LoVo (cell line): ENCODE measurements at regions not wholly inside any gene's neighbourhood (a gene's known extent, or its start where the extent isn't known, plus 50 kb on each side); places are given as distances from the start of the nearest gene placed in this dataset.

Experiments
- DNase-seq: peaks from one replicate; pipeline ENCODE4 v3.0.0-alpha.2; 2016; ENCODE audit warnings: low spot score

- DNase-seq, result no peak
Measured at GRCh38 chr4:81881855-81882621, 410.3 kb upstream of the RASGEF1B start.

GRCh38 chr4:81876106-81876505, 404.4 kb upstream of the RASGEF1B start:
- DNase-seq, result no peak

DNA sequence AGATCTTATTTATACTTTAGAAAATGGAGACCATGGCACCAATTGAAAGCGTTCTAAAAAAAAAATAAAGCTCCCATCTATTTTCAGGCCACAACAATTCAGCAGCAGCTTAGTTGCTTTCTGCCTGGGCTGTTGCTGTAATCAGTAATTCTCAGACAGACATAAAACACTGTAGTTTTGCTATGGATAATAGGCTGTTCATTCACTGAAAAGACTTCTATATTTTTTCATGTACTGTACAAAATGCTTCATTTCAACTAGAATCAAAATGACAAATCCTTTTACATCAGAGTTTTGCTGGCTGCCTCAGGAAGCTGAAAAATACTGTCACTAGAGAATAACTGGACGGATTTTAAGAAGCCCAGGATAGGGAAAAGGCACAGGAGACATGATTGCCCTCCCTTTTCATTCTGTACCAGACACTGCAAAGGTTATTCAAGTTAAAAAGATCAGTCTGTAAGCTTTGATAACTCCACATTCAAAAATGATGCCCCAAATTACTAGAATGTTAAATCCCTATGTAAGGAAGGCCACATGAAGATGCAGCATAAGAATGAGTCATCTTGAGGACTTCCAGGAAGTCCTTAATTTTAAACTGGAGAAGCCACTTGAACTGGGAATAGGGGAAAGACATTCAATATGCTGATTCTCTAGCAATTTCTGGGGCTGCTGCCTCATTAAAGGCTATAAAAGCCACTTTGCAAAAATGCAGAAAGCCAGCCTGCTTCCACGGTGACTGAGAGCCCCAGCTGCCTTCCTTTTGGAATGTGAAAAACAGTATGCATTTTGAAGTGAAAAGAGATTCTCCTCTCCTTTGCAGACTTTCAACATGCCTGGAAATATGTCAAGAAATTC, 403.2 kb upstream of the RASGEF1B start:
- DNase-seq, result no peak

DNA sequence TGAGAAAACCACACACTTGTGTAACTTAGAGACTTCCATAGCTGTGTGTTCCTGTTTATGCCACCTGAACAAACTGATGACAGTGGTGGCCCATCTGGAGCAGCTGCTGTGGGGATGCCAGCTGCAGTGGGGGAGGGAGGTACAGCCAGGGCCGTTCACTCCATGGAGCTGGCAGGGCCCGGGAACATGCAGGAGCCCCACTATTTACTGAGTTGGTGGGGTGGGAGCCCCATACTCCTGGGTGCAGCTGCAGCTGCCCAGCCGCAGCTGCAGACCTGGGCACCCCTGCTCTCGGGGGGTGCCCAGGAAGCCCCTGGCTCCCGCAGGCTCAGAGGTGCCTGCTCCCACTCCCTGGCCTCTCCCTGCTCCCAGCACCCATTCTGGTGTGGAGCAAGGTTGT, 398.6 kb upstream of the RASGEF1B start:
- no peak for DNase-seq

DNA sequence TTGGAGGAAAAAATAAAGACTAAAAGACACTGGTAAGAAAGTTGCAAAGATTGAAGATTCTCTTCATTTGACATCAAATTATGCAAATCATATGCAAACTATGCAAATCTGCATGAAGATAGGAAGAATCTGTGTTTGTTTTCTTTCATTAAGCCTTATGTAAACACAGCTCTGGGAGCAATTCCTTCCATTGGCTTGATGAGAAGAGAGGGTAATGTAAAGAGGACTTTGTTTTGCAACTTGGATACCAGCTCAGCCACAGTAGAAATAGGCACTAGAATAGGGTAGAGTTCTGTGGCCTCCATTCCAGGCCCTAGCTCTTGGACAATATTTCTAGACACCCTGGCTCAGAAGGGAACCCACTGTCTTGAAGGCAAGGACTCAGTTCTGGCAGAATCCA, 388.4 kb upstream of the RASGEF1B start:
- no peak for DNase-seq

DNA sequence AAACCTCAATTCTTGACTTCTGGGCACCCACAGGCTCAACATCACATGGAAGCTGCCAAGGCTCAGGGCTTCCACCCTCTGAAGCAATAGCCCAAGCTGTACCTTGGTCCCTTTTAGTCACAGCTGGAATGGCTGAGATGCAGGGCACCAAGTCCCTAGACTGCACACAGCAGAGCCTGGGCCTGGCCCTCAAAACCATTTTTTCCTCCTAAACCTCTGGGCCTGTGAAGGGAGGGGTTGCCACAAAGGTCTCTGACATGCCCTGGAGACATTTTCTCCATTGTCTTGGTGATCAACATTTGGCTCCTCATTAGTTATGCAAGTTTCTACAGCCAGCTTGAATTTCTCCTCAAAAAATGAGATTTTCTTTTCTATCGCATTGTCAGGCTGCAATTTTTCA, 382.7 kb upstream of the RASGEF1B start:
- no peak for DNase-seq

DNA sequence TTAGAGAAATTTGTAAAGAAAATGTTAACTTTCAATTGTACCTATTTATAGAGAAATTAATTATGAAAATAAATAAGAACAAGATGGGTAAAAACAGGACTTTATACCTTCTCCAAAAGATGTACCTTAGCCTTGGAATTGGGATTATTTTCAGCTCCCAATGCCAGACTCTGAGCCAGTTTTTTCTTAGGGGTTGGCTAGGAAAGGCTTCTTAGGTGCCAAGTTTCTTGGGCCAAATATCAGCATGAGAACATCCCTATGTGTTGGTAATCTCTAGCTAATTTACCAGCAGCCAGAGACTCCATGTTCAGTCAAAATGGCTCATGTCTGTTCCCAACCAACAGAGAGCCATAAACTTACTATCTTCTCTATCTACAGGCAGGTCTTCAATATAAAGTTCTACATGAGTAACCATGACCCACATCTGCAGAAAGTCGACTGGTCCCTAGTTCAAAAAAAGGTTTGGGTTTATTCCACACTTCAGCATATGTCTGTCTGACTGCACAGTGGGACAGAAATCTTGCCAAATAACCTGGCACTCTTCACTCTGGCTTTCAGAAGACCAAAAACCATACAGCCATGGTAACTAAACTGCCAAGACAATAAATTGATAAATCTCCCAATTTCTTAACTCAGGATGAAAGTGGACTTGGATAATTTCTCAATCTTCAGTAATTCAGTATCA, 380.5 kb upstream of the RASGEF1B start:
- no peak for DNase-seq

DNA sequence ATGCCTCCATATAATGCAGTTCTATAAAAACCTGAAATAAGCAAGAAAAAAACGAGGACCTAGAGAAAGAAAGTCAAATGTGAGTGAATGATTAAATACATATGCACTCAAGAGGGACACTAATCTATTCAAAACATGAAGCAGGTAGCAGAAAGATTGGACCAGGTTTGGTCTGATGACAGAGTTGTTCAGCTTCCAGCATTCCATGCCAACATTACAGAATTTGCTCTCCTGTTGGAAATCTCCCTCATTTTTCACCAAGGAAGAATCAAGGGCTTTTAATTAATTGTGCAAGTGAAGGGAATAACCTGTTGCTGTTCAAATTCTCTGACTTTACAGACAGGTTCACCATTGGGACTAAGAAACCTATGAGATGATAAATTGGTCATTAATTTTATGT, 379.0 kb upstream of the RASGEF1B start:
- DNase-seq, result no peak

GRCh38 chr4:81845761-81846160, 374.1 kb upstream of the RASGEF1B start:
- no peak for DNase-seq

DNA sequence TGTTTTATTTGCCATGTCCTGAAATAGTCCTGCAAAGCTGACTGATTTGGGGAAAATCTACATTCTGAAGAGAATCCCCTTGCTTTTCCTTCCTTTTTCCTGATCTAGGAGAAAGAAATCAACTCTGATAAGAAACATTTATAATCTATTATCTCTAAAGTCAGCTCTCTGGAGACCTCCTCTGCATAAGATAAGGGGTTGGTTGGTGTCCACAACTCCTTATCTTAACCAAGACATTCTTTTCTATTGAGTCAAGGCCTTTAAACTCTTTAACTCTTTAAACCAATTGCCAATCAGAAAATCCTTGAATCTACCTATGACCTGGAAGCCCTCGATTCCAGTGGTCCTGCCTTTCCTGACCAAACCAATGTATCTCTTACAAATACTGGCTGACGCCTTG, 373.6 kb upstream of the RASGEF1B start:
- peak; percentile 9 for DNase-seq

DNA sequence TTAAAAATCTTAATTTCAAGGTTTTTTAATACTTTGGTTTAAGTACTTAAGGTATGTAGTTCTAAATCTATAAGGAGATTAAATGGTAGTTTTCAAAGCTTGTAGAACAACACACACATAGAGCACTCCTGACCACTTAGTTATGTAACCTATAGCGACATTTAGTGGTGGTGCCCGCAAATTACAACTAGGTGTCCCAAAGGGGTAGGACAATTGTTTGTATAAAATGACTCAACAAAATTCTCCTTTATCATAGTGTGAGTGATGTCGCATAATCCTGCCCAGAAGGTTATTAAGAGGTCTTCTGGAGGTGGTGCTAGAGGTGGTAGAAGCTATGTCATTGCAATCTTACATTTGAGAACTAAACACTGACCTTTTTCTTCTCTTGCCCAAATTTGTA, 373.0 kb upstream of the RASGEF1B start:
- DNase-seq, result peak; percentile 78

GRCh38 chr4:81839347-81840042, 367.8 kb upstream of the RASGEF1B start:
- no peak for DNase-seq

DNA sequence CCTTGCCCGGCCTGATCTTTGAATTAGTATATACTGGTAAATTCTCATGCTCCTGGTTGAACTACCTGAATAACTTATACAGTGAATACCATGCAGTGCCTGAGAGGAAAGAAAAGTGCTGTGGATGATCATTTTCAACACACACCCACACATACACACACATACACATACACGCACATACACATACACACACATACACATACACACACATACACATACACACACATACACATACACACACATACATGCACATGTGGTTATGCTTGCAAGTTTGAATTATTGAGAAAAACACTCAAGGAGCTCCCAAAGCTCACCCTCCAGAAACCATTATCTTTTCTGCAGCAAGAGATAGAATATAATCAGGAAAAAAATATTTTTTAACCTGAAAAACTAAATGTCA, 366.9 kb upstream of the RASGEF1B start:
- DNase-seq, result no peak

DNA sequence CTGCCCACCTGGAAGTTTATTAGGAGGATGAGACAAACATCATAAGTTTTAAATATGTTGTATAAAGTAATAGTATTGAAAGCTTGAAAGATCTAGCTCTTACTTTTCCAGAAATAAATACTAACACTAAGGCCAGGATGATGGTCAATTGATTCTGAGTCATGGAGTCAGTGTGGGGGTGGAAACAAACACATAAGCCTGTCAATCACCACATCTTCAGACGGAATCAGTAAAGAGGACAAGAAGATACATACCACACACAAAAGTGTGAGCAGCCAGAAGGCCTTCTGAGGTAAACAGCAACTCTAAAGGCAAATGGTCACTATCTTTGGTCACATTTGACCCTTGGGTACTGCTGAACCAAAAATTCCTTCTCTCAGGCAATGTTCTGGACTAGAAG, 365.0 kb upstream of the RASGEF1B start:
- DNase-seq, result no peak

DNA sequence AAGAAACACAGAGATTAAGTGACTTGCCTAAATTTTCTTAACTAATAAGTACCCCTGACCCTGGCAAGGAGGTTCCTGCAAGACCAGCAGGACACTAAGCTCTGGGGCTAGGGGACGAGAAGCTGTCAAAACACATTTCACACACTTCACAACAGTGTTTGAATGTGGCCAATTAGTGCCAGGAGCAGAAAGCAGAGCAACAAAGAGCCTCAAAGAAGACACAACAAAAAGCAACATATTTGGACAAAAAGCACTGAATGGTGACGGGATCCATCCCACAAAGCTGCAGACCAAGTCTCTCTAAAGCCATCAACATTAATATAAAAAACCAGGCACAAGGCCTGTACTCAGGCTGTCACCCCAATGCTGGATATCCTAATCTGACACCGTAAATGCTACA, 361.9 kb upstream of the RASGEF1B start:
- DNase-seq, result no peak

- DNase-seq, result no peak
Measured at GRCh38 chr4:81828991-81829390, 357.3 kb upstream of the RASGEF1B start.

DNA sequence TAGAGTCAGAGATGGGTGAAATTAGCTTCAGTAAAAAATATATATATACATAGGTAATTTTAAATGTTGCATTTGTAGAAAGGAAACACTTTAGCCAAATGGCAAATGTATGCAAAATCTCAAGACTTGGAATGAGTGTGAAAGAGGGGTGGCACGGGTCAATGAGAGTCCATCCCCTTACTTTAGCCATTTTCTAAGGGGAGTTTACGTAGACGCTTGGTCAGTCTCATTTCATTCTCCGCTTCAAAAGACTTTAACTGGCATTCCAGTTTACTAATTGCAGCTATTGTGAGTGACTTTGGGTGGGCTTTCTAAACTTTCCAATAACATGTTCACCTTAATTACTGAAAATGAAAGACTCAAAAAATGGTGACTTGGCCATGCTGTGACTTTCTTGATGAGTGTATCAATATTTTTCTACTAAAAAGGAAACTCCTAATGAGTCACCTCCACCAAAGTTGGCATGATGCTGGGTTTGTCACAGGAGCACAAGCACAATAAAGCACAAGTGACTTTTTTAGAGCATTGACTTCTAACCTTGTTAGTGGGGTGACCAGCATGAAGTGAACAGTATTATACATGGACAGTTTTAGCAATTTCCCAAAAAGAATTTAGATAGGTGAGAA, 356.0 kb upstream of the RASGEF1B start:
- no peak for DNase-seq

DNA sequence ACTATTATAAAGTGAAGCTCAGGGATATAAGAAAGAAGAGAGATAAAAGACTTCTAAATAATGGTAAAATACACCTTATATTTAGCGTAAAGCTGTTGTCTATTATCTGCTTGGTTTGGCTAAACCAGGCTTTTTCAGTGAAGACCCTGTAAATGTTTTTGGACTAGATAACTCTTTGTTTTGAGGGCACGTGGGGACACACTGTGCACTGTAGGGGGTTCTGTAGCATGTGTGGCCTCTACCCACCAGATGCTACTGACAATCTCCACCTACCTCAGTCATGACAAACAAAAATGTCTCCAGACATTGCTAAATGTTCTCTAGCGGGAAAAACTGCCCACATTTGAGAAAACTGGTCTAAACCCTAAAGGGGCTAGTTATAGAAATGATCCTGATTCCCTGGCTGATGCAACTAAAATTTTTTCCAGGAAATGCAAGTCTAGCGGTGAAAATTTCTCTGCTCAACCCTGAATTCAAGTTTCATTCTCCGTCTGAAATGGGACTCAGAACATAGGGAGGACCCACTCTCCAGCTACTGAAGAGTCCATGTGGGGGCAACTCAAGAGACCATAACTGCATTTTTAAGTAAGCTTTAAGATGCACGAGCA, 355.2 kb upstream of the RASGEF1B start:
- DNase-seq, result no peak

GRCh38 chr4:81826335-81826734, 354.6 kb upstream of the RASGEF1B start:
- DNase-seq, result no peak

- DNase-seq, result no peak
Measured at GRCh38 chr4:81818385-81818920, 346.7 kb upstream of the RASGEF1B start.
